HG03575 (cell line): ENCODE measurements at regions not wholly inside any gene's neighbourhood (a gene's known extent, or its start where the extent isn't known, plus 50 kb on each side); places are given as distances from the start of the nearest gene placed in this dataset.

Source experiments
- ATAC-seq: cut with Tn5 transposase; IDR thresholded peaks from one replicate; pipeline ENCODE4 v1.9.1; 2021; ENCODE audit not compliant: unreplicated experiment, insufficient number of reproducible peaks, low FRiP score; ENCODE audit errors: extremely low read depth

DNA sequence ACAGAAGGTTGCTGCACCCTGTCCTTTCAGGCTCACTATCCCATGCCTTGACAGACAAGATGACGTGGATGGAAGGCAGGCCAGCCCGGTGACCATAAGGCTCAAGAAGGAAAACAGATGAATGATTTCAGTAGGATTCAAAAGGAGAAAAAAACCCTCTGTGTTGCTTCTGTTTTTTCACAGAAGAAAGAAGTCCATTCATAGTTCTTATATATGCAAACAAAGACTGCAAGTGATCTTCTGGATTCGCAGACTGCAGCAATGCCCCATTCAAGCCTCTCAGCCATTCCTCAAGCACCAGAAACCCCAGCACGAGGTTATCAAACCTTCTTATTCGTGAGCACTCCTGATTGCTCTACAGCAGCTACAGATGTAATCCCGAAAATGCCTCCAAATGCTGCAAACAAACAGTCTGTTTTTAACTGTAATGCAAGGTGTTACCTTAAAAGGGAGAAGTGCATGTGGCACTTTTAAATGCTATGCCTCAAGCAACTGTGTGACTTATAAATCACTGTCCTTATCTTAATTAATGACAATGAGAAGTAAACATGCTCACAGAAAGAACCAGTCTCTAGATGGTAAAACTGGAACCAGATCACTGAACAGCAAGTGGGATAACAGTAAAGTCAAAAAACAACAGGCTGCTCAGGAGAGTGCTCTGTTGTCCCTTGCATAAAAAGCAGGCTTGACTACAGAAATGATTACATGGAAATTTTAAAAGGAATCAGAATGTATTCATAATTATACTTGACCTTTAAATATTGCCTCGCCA, 173.9 kb downstream of the HHIPL2 start:
- ATAC-seq: no peak

DNA sequence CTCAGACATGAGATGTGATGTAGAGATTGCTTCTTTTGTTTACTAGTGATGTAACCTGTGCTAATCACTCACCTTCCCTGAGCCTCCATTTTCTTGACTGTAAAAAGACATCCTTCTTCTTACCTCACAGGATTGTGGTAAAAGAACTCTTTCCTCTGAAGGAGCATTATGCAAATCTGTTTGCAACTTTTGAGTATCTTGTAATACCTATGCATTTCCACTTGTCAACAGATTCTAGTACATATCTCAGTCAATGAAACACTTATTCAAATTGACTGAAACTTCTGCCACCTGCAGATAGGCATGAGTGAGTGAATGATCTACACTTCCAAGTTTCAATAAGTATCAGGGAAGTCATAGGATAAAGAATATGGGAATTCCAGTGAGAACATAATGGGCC, 174.7 kb downstream of the HHIPL2 start:
- ATAC-seq: no peak

DNA sequence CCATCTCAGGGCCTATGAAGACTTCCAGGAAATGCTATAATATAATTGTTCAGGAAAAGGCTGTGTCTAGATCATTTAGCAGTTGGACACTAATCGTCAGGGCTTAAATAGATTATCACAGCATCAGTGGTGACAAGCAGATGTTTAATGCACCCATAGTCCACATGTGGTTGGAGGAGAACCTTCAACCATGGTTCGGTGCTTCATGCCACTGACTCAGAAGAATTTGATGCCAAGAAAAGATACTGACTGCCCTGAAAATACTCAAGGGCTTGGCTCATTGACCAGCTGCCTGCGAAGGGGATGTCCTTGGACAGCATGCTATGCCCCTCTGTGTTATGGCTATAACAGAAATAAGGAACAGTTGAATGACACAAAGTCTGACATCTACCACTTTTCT, 175.7 kb downstream of the HHIPL2 start:
- ATAC-seq: no peak

DNA sequence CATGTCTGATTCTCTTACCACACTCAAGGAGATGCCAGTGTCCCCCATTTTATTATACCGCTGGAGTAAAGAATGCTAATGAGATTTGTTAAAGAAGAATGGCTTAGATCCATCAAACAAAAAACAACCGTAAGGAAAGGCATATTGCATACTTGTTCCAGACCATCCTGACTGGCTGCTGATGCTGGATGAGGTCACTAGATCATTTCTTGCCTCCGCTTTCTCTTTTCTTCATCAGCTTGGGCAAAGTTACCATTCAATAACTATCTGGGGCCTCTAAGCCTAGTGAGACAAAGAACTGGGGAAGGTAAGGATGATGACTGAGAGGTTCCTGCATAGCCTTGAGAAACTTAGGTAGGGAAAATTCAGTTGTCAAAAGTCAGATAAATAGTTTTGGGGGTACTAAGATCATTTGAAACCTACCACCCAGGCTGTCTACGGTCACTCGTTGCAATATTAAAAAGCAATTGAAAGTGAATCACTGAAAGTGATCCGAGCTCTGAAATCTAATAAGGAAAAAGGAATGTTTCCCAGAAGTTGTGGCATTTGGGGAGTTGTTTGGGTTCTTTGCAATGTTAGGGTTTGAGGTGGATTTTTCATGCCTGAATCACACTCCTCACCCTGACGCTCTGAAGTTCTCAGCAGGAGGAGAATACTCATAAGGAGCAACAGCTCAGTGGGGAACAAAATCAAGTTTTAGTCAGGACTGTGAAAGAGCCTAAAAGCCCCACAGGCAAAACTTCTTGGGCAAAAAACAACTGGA, 176.8 kb downstream of the HHIPL2 start:
- ATAC-seq: no peak

DNA sequence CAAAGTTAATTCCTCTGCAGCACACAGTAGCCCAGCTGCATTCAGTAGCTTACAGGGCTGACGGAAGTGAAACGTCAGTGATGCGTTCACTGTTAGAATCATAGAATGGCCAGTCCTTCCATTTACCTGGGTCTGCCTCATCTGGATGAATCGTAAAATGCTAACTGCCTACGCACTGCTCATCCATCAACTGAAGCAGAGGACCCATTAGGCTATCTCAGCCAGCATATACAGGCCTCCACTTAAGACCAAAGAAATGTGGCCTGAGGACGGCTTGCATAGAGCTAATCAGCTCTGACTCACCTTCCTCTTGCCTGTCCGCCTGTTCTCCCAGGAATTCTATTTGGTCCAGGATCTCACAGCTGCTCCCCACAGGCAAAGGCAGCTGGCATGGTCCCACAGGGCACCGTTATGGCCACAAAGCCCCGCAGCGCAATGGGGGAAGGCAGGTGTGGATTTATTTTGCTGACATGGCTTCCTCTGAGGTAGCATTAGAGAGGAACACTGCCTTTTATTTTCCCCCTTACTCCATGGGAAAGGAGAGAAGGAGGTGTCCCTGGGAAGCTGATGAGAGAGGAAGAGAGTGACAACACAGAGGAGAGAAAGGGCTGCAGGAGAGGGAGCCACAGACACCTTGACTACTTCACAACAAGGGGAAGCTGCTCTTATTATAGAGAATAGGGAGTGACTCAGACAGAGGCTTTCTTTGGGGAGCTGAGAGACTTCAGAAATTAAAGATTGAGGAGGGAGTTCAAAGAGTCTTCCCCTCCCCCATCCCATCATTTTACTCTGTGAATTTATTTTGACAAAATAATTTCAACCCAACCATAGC, 177.6 kb downstream of the HHIPL2 start:
- ATAC-seq: no peak

DNA sequence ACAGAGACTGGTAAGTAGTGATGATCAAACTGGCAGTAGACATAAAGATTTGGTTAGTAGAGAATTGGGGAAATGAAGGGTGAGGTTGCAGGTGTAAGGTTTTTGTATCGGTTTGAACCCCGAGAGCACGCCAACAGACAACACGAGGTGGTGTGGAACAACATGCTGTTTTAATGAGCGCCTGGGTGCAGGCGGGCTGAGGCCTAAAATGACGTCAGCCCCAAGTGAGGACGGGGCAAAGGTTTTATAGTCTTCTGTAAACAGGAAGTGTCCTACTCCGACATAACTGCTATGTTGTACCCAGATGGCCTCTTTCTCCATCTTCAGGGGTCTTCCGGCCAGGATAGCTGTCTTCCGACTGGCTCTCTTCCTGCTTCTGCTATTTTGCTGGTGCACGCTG, 178.8 kb downstream of the HHIPL2 start:
- ATAC-seq: no peak

DNA sequence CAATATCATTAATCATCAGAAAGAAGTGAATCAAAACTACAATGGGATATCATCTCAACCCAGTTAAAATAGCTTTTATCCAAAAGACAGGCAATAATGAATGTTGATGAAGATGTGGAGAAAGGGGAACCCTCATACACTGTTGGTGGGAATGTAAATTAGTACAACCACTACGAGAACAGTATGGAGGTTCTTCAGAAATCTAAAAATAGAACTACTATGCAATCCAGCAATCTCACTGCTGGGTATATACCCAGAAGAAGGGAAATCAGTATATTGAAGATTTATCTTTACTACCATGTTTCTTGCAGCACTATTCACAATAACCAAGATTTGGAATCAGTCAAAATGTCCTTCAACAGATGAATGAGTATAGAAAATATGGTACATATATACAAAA, 189.8 kb downstream of the HHIPL2 start:
- ATAC-seq: no peak

DNA sequence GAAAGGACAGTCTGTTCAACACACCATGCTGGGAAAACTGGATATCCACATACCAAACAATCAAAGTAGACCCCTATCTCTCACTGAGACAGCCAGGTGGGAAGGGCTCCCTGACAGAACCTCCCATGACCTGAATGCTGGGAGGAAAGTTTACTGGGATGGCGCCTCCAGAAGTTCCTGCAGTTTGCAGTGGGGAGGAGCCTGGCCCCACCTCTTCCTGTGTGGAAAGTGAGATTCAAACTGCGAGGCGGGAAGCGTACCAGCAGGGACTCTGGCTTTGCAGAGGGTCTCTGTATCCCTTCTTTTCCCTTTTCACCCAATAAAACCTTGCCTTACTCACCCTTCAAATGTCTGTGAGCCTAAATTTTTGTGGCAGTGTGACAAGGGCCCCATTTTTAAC, 190.7 kb downstream of the HHIPL2 start:
- no peak for ATAC-seq

DNA sequence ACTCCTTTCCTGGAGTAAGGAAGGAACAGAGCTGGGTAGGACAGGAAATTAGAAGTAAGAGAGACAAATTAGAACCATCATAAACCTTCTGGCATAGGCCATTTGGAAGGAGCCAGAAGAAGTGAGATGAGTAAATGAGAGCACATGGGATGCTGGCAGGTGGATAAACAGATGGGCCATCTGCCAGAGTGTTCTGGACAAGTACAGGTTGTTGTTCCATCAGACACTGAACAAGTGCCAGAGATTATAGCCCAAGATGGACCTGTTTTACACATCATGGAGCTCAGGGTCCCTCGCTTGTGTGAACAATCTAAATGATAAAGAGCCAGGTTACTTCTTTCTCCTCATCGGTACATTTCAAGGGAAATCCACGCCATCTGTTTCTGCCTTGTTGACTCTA, 200.3 kb downstream of the HHIPL2 start:
- no peak for ATAC-seq

DNA sequence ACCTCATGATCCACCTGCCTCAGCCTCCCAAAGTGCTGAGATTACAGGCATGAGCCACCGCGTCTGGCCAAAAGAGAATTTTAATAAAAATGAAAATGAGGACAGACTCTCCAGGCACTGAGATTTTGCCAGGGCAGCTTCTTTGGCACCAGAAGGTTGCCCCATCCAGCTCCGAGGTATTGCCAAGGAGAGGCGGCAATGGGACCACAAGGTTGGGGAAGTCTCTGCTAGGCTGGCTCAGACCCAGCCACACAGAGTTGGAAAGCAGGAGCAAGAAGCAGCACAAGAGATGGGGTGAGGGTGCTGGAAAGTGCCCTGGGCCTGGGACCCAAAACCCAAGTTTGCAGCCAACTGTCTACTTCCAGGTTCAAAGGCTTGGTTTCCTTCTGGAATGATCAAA, 200.9 kb downstream of the HHIPL2 start:
- ATAC-seq: no peak

DNA sequence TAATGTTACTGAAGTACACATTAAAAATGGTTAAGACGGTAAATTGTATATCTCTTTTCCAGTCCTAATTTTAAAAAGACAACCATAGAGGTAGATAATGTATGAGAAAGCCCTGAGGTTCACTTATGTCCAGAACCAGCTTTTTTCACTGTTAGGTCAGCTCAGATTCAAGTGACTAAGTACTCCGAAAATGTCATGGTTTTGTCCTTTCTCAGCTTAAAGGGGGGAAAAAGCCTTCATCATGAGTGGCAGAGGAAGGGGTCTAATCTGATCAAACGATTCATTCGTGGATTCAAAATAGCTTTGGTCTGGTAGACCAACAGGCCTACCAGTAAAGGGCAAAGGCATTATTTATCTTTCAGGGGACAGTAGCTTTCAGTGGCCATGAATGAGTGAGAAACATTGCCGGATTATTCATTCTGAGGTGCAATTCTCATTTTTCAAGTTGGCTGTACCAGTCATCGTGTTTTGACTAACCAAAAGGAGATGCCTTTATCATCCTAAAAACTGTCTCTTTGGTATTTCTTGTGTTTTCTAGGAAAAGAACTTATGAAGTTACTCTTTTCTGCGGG, 208.4 kb downstream of the HHIPL2 start:
- no peak for ATAC-seq

DNA sequence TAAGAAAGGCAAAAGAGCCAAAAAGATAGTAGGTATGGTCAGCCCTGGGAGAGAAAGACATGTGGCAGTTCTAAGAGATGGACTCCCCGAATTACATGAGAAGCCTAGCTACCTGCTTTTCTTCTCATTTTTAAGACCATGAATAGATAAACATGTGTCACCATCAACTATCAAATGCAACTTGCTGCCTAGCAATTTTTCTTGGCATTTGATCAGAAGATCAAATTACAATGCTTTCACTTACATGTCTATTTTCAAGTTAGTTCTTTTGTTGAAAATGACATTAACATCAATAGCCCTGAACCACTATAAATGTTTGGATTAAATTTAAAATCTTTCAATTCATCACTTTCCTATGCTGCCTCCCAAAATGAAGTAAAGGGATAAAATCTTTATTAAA, 212.3 kb downstream of the HHIPL2 start:
- ATAC-seq: no peak

DNA sequence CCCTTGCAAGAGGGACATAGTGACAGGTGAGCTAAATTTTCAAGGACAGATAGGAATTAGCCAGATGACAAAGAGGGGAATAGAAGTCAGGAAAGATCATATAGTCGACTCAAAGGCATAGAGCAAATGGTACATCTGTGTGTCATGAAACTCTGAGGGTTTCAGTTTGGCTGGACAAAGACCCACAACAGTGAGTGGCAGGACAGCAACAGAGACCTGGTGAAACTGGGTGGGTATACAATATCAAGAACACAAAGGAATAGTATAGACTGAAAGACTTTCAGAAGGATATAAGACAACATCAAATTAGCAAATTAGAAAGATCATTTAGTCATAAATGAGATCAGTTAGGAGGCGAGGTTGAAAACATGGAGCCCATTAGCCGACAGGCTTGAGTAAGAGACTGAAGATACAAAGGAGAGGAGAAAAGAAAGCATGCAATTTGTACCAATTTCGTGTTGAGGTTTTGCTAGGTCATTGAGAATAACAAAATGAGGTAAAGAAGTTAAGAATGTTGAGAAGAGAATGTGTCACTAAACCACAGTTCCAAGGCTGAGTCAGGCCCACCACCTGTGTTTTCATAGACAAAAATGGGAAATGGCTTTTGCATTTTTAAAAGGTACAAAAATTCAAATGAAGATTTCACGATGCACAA, 213.8 kb downstream of the HHIPL2 start:
- ATAC-seq: no peak

DNA sequence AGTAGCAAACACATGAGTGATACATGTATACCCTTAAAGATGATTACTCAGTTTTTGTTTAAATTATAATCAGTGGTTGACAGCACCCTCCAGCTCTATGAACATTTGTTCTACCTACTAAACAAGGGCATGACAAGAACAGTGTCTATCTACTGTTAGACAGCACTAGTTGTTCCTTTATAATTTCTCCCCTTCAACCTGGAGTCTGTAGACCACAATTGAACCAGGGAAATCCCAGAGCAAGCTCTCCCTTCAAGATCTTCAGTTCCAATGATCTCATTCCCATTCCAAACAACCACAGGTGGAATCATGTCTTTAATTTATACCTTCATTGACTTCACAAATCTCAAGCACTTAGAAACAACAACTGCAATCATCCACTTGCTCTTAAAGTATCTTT, 216.1 kb downstream of the HHIPL2 start:
- ATAC-seq: no peak

DNA sequence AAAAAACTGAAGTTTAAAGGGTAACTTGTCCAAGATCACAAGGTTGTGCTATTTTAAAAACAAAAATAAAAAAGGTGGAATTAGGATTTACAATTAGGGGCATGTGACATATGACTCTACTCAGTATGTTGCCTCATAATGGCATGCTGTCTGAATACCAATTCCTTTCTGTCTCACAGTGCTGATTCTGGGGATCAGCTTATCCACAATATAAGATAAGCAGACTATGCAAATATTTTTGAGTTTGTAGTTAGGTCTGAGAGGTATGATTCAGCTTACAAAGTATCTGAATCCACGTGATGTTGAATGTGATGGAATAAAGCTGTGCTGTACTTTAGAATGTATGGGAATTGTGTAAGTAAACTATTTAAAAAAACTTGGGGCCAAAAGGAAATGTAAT, 216.6 kb downstream of the HHIPL2 start:
- no peak for ATAC-seq

DNA sequence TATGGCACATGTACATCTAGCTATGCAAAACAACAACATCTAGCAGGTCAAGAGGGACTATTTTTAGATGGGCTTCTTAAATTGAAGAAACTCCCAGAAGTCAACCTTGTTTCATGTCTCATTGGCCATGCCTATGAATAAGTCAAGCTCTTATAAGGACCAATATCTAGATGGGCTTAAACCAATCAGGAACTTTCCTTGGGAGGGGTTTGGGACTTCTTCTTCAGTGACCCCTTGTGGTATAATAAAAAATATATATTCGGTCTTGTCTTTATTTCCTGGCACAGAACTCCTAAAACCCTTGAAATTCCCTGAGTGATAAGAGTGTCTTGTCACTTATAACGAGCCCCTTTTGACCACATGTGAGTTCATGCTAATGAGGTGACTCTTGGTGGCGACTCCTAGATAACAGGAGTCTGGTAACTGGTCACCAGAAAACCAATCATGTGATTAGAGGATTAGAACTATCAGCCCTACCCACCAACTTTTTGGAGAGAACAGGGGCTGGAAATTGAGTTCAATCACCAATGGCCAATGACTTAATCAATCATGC, 218.3 kb downstream of the HHIPL2 start:
- no peak for ATAC-seq

DNA sequence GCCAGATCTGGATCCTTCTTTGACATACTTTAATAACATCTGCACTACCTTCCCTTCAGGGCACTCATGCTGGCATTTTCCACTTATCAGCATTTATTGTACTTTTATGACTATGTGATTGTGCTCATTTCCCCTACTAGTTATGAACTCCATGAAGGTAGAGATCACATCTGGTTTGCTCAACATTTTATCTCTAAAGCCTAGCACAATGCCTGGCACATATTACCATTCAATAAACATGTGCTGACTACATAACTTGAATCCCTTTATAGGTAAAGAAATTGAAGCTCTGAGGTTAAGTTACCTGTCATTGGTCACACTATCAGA, 221.2 kb downstream of the HHIPL2 start:
- no peak for ATAC-seq

DNA sequence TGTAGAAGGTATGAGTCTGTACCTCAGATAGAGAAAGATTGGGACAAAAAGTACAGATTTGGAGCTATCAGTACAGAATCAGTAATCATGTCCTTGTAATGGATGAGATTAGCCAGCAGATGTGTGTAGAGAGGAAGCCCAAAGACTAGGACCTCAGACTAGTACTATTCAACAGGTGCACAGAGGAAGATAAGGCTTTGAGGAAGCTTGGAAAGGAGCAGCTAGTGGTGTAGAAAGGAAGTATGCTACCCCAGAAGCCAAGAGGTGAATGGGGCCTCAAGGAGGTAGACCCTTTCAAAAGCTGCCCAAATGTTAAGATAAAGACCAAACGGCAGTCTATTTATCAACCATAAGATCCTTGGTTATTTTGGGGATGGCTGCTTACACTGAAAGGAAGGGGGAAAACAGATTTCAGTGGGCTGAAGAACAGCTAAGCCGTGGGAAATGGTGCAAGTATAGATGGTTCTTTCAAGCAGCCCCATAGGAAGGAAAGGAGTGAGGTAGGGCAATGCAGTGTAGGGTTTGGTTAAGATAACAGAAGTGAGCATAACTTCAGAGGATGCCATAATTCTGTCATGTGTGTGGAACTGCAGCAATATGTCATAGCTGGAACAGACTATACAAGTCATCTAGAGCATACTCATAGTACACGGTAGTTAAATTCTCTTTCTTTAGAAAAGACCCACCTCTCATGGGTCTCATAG, 221.7 kb downstream of the HHIPL2 start:
- no peak for ATAC-seq
